ENCODE measurements at regions not wholly inside any gene's neighbourhood (a gene's known extent, or its start where the extent isn't known, plus 50 kb on each side); places are given as distances from the start of the nearest gene placed in this dataset.

GRCh38 chr7:124130-124949 is 68.0 kb upstream of the FAM20C start:
- Histone ChIP-seq H4K20me1 (ENCODE audit: insufficient read depth, low read length) (no peaks in the 10 kb centered on the region), H2BK20ac (ENCODE audit: low read depth, low read length) (no peak overlapping the region), H2BK5ac (ENCODE audit: low read depth, low read length, poor library complexity, severe bottlenecking) (no peak overlapping the region), H2BK120ac (ENCODE audit: low read depth, low read length) (no peak overlapping the region), H2AFZ (replicated peaks; ENCODE audit: low read length, poor library complexity) (peak overlapping the region; percentile 36), H3K4me2 (ENCODE audit: low read depth, low read length) (no peak overlapping the region), H3K9me1 (ENCODE audit: insufficient read depth, low read length) (0 out of 2 replicates have a peak, but pooled peaks cover 4% of the 10 kb centered on the region), H3K79me1 (ENCODE audit: low read depth in 1 of 2, low read length in 2 of 2) (no peaks in the 10 kb centered on the region), H3K27ac (ENCODE audit: insufficient read depth, low read length) (no peak overlapping the region), H3K56ac (ENCODE audit: extremely low read depth, insufficient read depth, low read length) (no peak overlapping the region), H3K14ac (replicated peaks; ENCODE audit: low read depth, low read length) (no peak overlapping the region), H3K9me3 (ENCODE audit: control insufficient read depth, insufficient read depth, low read length) (no peaks in the 10 kb centered on the region), H2AK5ac (ENCODE audit: low read depth, low read length) (no peak overlapping the region), H3K36me3 (ENCODE audit: control insufficient read depth, insufficient read depth, low read length) (no peaks in the 10 kb centered on the region), H3K4ac (ENCODE audit: low read depth, low read length) (no peak overlapping the region), H3K23ac (ENCODE audit: low read depth, low read length) (no peak overlapping the region), H3K4me3 (ENCODE audit: insufficient read depth, low read depth, low read length) (no peak overlapping the region), H4K5ac (ENCODE audit: low read depth, low read length) (no peak overlapping the region), H4K91ac (ENCODE audit: insufficient read depth, low read depth, low read length) (no peak overlapping the region), H3K27me3 (ENCODE audit: control insufficient read depth, insufficient read depth, low read length) (peaks cover 3% of the 10 kb centered on the region), H2BK15ac (ENCODE audit: low read depth, low read length) (no peak overlapping the region), H4K8ac (ENCODE audit: low read depth in 2 of 2, low read length in 2 of 2) (no peak overlapping the region), H3K9ac (ENCODE audit: low read depth, low read length) (no peak overlapping the region), H2AK9ac (replicated peaks; ENCODE audit: low read depth, low read length, poor library complexity) (no peak overlapping the region), H3K18ac (ENCODE audit: low read depth, low read length) (no peak overlapping the region), H3K4me1 (ENCODE audit: control insufficient read depth, insufficient read depth, low read length) (peaks cover 2% of the 10 kb centered on the region; the same call in 1 of the 2 replicates)
- 92% methylated on average over 10 of the region's 21 CpGs; no CpG with 5 or more reads in 1 of the 2 experiments for WGBS, 2 experiments (ENCODE audit: extremely low coverage in 2 of 2, insufficient read length in 1 of 2)
- dilution Hi-C loops (cut with HindIII; ENCODE audit: low sequenced_read_pairs, unreplicated experiment) (no loop called here), in situ Hi-C loops (cut with MboI; ENCODE audit: low sequenced_read_pairs) (no loop called here), intact Hi-C loops (cut with micrococcal nuclease) (no loop called here)
- no peak for ATAC-seq (ENCODE audit: low read depth)
- CTCF ChIA-PET: no interaction called here
- BruUV-seq (replicated peaks): no TSS peak
- DNase-seq: no peak
- POLR2A ChIA-PET (ENCODE audit: unreplicated experiment): interaction anchor here (0.5 kb wide), 1 partner anchor 67 kb away, joined by 3 read pairs; no protein-coding TSS in a partner anchor
- TF ChIP-seq FOS (IDR thresholded peaks at IDR 0.05; ENCODE audit: low read depth, low read length) (no peak), BHLHE40 (IDR thresholded peaks at IDR 0.05; ENCODE audit: low read depth, low read length) (no peak), MAZ (IDR thresholded peaks at IDR 0.05; ENCODE audit: borderline replicate concordance, low read depth, low read length) (no peak), CTCF (conservative IDR thresholded peaks at IDR 0.05; ENCODE audit: low read depth, low read length) (no peak), RFX5 (IDR thresholded peaks at IDR 0.05; ENCODE audit: low read depth, low read length) (no peak)
- TF ChIP-seq, protein P1, sequence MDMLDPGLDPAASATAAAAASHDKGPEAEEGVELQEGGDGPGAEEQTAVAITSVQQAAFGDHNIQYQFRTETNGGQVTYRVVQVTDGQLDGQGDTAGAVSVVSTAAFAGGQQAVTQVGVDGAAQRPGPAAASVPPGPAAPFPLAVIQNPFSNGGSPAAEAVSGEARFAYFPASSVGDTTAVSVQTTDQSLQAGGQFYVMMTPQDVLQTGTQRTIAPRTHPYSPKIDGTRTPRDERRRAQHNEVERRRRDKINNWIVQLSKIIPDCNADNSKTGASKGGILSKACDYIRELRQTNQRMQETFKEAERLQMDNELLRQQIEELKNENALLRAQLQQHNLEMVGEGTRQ (IDR thresholded peaks at IDR 0.05; ENCODE audit: low read depth, low read length): no peak
- TF ChIP-seq, protein P2, sequence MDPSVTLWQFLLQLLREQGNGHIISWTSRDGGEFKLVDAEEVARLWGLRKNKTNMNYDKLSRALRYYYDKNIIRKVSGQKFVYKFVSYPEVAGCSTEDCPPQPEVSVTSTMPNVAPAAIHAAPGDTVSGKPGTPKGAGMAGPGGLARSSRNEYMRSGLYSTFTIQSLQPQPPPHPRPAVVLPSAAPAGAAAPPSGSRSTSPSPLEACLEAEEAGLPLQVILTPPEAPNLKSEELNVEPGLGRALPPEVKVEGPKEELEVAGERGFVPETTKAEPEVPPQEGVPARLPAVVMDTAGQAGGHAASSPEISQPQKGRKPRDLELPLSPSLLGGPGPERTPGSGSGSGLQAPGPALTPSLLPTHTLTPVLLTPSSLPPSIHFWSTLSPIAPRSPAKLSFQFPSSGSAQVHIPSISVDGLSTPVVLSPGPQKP (IDR thresholded peaks at IDR 0.05; ENCODE audit: borderline replicate concordance, low read depth, low read length): no peak

All from IMR-90 (cell line).